ENCODE measurements at regions not wholly inside any gene's neighbourhood (a gene's known extent, or its start where the extent isn't known, plus 50 kb on each side); places are given as distances from the start of the nearest gene placed in this dataset.
A peak's percentile ranks its signal among the peaks of the same experiment; 100 is the strongest.

DNA sequence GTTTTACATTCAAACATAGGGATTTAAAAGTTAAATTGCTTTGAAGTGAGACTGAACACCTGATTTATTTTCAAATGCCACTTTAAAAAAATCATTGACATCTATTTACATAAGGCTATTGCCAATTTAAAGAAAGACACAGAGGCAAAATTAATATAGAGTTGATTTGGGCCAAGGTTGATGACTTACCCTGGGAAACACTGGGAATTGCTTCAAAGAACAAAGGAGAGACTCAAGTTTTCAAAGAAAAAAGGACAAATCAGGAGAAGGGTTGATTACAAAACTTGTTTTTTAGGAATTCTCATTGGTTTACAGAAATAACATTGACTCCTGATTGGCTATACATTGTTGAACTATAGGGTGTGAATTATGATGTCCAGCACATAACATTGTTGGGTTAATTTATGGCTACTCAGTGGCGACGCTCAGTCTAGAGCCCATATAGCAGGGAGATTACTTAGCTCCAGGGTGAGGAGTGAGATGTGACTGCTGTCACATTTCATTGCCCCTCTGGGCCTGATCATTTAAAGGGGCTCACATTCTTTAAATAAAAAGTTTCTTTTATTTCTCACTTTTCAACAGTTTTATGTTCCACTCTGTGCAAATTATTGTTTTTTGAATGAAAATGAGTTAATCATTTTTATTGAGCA is 184.6 kb downstream of the SPATA18 start:
- H3K9me2 ChIP-seq (replicated peaks; ENCODE audit: low read length), result no peaks in the 10 kb centered on the region

DNA sequence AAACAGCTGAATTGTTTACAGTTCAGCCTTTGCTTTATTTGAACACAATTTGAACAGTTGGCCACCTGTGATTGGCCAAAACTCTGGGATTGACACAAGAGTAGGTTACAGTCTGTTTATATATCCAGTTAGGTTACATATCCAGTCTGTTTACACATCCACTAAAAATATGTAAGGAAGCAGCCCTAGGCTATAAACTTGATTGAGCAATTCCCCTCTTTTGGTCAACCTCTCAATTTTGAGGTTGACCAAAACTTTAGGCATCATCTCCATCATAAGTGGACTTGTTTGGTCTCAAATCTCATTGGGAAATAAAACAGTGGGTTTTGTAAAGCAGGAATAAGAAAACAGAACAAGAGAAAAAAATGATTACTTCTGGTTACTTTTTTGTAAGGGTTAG is 190.8 kb downstream of the SPATA18 start:
- Histone ChIP-seq H3K9ac (ENCODE audit: low read length) (no peak overlapping the region), H3K79me2 (ENCODE audit: low read length) (no peaks in the 10 kb centered on the region), H3K27ac (ENCODE audit: low read length) (no peak overlapping the region), H3K9me2 (replicated peaks; ENCODE audit: low read length) (no peaks in the 10 kb centered on the region), H3K36me3 (ENCODE audit: low read depth, low read length) (no peaks in the 10 kb centered on the region), H3K27me3 (ENCODE audit: low read length) (no peaks in the 10 kb centered on the region), H3K4me2 (ENCODE audit: low read length) (no peak overlapping the region), H2AFZ (ENCODE audit: low read length) (no peak overlapping the region), H4K20me1 (ENCODE audit: low read length) (no peaks in the 10 kb centered on the region), H3F3A (ENCODE audit: low read length, unreplicated experiment) (no peaks in the 10 kb centered on the region), H3K4me1 (ENCODE audit: insufficient read depth, low read length) (peaks cover 20% of the 10 kb centered on the region), H3K9me3 (ENCODE audit: low read length) (no peaks in the 10 kb centered on the region), H3K4me3 (ENCODE audit: low read length) (no peak overlapping the region)
- ATAC-seq (no peak), DNase-seq (peak; percentile 89)
- TF ChIP-seq EZH2 (IDR thresholded peaks at IDR 0.05; ENCODE audit: low read length, unreplicated experiment) (no peak), EZH2phosphoT487 (IDR thresholded peaks at IDR 0.05; ENCODE audit: borderline replicate concordance, low read length) (no peak)
- TF ChIP-seq, protein P1, sequence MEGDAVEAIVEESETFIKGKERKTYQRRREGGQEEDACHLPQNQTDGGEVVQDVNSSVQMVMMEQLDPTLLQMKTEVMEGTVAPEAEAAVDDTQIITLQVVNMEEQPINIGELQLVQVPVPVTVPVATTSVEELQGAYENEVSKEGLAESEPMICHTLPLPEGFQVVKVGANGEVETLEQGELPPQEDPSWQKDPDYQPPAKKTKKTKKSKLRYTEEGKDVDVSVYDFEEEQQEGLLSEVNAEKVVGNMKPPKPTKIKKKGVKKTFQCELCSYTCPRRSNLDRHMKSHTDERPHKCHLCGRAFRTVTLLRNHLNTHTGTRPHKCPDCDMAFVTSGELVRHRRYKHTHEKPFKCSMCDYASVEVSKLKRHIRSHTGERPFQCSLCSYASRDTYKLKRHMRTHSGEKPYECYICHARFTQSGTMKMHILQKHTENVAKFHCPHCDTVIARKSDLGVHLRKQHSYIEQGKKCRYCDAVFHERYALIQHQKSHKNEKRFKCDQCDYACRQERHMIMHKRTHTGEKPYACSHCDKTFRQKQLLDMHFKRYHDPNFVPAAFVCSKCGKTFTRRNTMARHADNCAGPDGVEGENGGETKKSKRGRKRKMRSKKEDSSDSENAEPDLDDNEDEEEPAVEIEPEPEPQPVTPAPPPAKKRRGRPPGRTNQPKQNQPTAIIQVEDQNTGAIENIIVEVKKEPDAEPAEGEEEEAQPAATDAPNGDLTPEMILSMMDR (conservative IDR thresholded peaks at IDR 0.05; ENCODE audit: low read depth, low read length), result no peak
- BruUV-seq (replicated peaks), result no TSS peak
- intact Hi-C loops (cut with micrococcal nuclease), result no loop called here
- ChIA-PET POLR2A (ENCODE audit: unreplicated experiment) (no interaction called here), CTCF (no interaction called here)

More for the DNA sequence above, 184.6 kb downstream of the SPATA18 start:
- no peak overlapping the region for H3K4me2 ChIP-seq (ENCODE audit: low read length)
- no peak overlapping the region for H3K27ac ChIP-seq (ENCODE audit: low read length)
- 0 out of 2 replicates have a peak, but pooled peaks cover 3% of the 10 kb centered on the region for H3K4me1 ChIP-seq (ENCODE audit: insufficient read depth, low read length)
- H2AFZ ChIP-seq (ENCODE audit: low read length), result no peak overlapping the region
- BruUV-seq (replicated peaks), result no TSS peak
- H3K4me3 ChIP-seq (ENCODE audit: low read length), result no peak overlapping the region
- DNase-seq (no peak), ATAC-seq (no peak)
- POLR2A ChIA-PET (ENCODE audit: unreplicated experiment), result no interaction called here
- H3K27me3 ChIP-seq (ENCODE audit: low read length), result peaks cover 13% of the 10 kb centered on the region; the same call in 1 of the 2 replicates
- TF ChIP-seq, protein P1 (conservative IDR thresholded peaks at IDR 0.05; ENCODE audit: low read depth, low read length), result no peak
- TF ChIP-seq EZH2phosphoT487 (IDR thresholded peaks at IDR 0.05; ENCODE audit: borderline replicate concordance, low read length) (no peak), EZH2 (IDR thresholded peaks at IDR 0.05; ENCODE audit: low read length, unreplicated experiment) (no peak)
- no peaks in the 10 kb centered on the region for H3K79me2 ChIP-seq (ENCODE audit: low read length)
- H3K36me3 ChIP-seq (ENCODE audit: low read depth, low read length), result no peaks in the 10 kb centered on the region
- intact Hi-C loops (cut with micrococcal nuclease), result loop anchor here (10.0 kb wide), 2 partner anchors 139 to 309 kb away; no protein-coding TSS in a partner anchor
- H3F3A ChIP-seq (ENCODE audit: low read length, unreplicated experiment), result no peaks in the 10 kb centered on the region
- CTCF ChIA-PET, result interaction anchor here (0.5 to 1.6 kb wide), 3 partner anchors 143 to 1998 kb away, joined by 3 to 7 read pairs (median 3); no protein-coding TSS in a partner anchor
- H4K20me1 ChIP-seq (ENCODE audit: low read length), result no peaks in the 10 kb centered on the region
- H3K9me3 ChIP-seq (ENCODE audit: low read length), result no peaks in the 10 kb centered on the region
- H3K9ac ChIP-seq (ENCODE audit: low read length), result no peak overlapping the region

DNA sequence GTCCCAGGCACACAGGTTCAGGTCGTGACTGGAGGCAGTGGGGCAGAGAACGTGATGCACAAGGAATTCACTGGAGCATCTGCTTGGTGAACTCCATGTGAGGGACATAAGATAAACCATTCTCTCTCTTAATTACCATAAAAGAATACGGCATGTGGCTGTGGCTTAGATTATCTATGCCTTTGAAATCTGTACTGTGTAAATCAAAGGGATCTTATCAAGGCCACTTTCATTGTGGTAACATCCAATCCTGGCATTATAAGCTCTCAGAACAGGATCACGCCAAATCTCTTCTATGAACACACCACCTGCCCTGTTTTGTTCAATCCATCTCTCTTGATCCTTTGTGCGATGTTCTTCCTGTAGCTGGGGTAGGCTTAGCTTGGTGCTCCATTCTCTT is 192.3 kb downstream of the SPATA18 start:
- POLR2A ChIA-PET (ENCODE audit: unreplicated experiment), result no interaction called here
- CTCF ChIA-PET, result no interaction called here
- no peak overlapping the region for H3K27ac ChIP-seq (ENCODE audit: low read length)

More for the DNA sequence above, 192.3 kb downstream of the SPATA18 start:
- no peak overlapping the region for H3K4me3 ChIP-seq (ENCODE audit: low read length)
- H3K27me3 ChIP-seq (ENCODE audit: low read length), result no peaks in the 10 kb centered on the region
- H3K79me2 ChIP-seq (ENCODE audit: low read length), result no peaks in the 10 kb centered on the region
- intact Hi-C loops (cut with micrococcal nuclease), result no loop called here
- H3K9me3 ChIP-seq (ENCODE audit: low read length), result no peaks in the 10 kb centered on the region
- BruUV-seq (replicated peaks), result no TSS peak
- no peak overlapping the region for H3K4me2 ChIP-seq (ENCODE audit: low read length)
- H2AFZ ChIP-seq (ENCODE audit: low read length), result no peak overlapping the region
- H3K4me1 ChIP-seq (ENCODE audit: insufficient read depth, low read length), result peaks cover 23% of the 10 kb centered on the region
- no peaks in the 10 kb centered on the region for H3K36me3 ChIP-seq (ENCODE audit: low read depth, low read length)
- no peaks in the 10 kb centered on the region for H3F3A ChIP-seq (ENCODE audit: low read length, unreplicated experiment)
- TF ChIP-seq, protein P1 (conservative IDR thresholded peaks at IDR 0.05; ENCODE audit: low read depth, low read length), result no peak
- TF ChIP-seq EZH2phosphoT487 (IDR thresholded peaks at IDR 0.05; ENCODE audit: borderline replicate concordance, low read length), result no peak
- TF ChIP-seq EZH2 (IDR thresholded peaks at IDR 0.05; ENCODE audit: low read length, unreplicated experiment), result no peak
- no peaks in the 10 kb centered on the region for H3K9me2 ChIP-seq (replicated peaks; ENCODE audit: low read length)
- no peaks in the 10 kb centered on the region for H4K20me1 ChIP-seq (ENCODE audit: low read length)
- no peak overlapping the region for H3K9ac ChIP-seq (ENCODE audit: low read length)
- ATAC-seq (no peak), DNase-seq (no peak)
